ENCODE measurements at regions not wholly inside any gene's neighbourhood (a gene's known extent, or its start where the extent isn't known, plus 50 kb on each side); places are given as distances from the start of the nearest gene placed in this dataset.
"Not testable (repeated sequence)": the region's sequence is repeated elsewhere in the genome, so short reads cannot be mapped to it uniquely, and the experiment has no call there.

DNA sequence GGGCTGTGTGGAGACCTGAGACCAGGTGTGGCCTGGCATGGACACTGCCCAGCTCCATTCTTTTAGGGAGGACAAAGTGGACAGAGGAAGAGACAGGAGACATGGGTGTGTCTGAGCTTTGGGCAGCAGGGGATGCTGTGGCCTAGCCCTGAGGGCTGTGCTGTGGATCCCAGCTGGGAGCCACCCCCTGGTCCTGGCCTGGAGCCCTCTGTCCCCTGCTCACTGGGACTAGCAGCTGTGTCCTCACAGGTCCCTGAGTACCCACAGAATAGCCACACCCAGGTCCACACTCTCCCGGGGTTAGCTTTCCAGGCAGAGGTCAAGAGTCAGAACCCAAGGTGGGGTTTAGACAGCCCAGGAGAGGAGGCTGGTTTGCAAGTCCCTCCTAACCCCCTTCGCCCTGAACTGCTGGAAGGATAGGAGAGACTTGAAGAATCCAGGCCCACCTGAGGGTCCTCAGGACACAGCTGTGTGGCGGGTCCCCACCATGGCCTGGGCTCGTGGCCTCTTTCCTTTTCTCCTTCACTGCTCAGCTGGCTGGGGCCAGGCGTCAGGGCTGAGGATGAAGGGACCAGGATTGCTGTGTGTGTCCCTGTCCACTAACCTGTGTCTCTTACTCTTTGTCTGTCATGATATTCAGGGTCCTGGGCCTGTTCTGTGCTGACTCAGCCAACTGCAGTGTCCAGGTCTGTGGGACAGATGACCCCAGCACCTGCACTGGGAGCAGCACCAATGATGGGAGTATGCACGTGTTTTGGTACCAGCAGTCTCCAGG lies 78.5 kb upstream of the VPREB1 start:
- H3K36me3 ChIP-seq (ENCODE audit: control insufficient read depth in 1 of 2, insufficient read depth in 2 of 2, low read length in 1 of 2): no peaks in the 10 kb centered on the region
- ATAC-seq (ENCODE audit: low FRiP score) (no peak), DNase-seq (no peak)
- H3K4me3 ChIP-seq (ENCODE audit: low read length in 2 of 2): no peak overlapping the region
- peaks cover 0 to 2% of the 10 kb centered on the region in 2 donors for H3K27me3 ChIP-seq (ENCODE audit: control insufficient read depth in 1 of 2, insufficient read depth in 2 of 2, low read length in 1 of 2)
- H3K4me1 ChIP-seq (ENCODE audit: control insufficient read depth in 1 of 2, insufficient read depth in 2 of 2, low read length in 2 of 2): no peaks in the 10 kb centered on the region
- intact Hi-C loops (cut with DNase I): no loop called here
- WGBS, 2 donors: 46 to 49% methylated on average over 6 of the region's 6 CpGs
- H3K27ac ChIP-seq (ENCODE audit: low read depth in 1 of 2, low read length in 2 of 2): no peak overlapping the region
- no peaks in the 10 kb centered on the region for H3K9me3 ChIP-seq (ENCODE audit: control insufficient read depth, low read length)

- H3K4me3 ChIP-seq (ENCODE audit: low read length in 2 of 2): no peak overlapping the region
- H3K4me1 ChIP-seq (ENCODE audit: control insufficient read depth in 1 of 2, insufficient read depth in 2 of 2, low read length in 2 of 2): no peaks in the 10 kb centered on the region
- 17 to 23% methylated on average over 3 of the region's 3 CpGs for WGBS, 2 donors
- intact Hi-C loops (cut with DNase I): no loop called here
- H3K36me3 ChIP-seq (ENCODE audit: control insufficient read depth in 1 of 2, insufficient read depth in 2 of 2, low read length in 1 of 2): no peaks in the 10 kb centered on the region
- no peak for ATAC-seq (ENCODE audit: low FRiP score)
- no peak for DNase-seq
- H3K9me3 ChIP-seq (ENCODE audit: control insufficient read depth, low read length): no peaks in the 10 kb centered on the region
- H3K27me3 ChIP-seq (ENCODE audit: control insufficient read depth in 1 of 2, insufficient read depth in 2 of 2, low read length in 1 of 2): peaks cover 0 to 2% of the 10 kb centered on the region in 2 donors
- no peak overlapping the region for H3K27ac ChIP-seq (ENCODE audit: low read depth in 1 of 2, low read length in 2 of 2)
These were observed 79.9 kb upstream of the VPREB1 start for GRCh38 chr22:22164541-22165272.

- Histone ChIP-seq H3K9me3 (ENCODE audit: control insufficient read depth, low read length) (no peaks in the 10 kb centered on the region), H3K36me3 (ENCODE audit: control insufficient read depth in 1 of 2, insufficient read depth in 2 of 2, low read length in 1 of 2) (no peaks in the 10 kb centered on the region), H3K4me3 (ENCODE audit: low read length in 2 of 2) (no peak overlapping the region), H3K4me1 (ENCODE audit: control insufficient read depth in 1 of 2, insufficient read depth in 2 of 2, low read length in 2 of 2) (no peaks in the 10 kb centered on the region), H3K27me3 (ENCODE audit: control insufficient read depth in 1 of 2, insufficient read depth in 2 of 2, low read length in 1 of 2) (peaks cover 0 to 2% of the 10 kb centered on the region in 2 donors), H3K27ac (ENCODE audit: low read depth in 1 of 2, low read length in 2 of 2) (no peak overlapping the region)
- DNase-seq: no peak
- WGBS, 2 donors: 62 to 65% methylated on average over 9 of the region's 9 CpGs
- ATAC-seq (ENCODE audit: low FRiP score): no peak
- intact Hi-C loops (cut with DNase I): no loop called here
These were observed 82.4 kb upstream of the VPREB1 start for GRCh38 chr22:22161924-22162851.

DNA sequence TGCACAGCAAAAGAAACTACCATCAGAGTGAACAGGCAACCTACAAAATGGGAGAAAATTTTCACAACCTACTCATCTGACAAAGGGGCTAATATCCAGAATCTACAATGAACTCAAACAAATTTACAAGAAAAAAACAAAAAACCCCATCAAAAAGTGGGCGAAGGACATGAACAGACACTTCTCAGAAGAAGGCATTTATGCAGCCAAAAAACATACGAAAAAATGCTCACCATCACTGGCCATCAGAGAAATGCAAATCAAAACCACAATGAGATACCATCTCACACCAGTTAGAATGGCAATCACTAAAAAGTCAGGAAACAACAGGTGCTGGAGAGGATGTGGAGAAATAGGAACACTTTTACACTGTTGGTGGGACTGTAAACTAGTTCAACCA lies 83.8 kb upstream of the VPREB1 start:
- 80 to 82% methylated on average over 2 of the region's 2 CpGs for WGBS, 2 donors
- H3K4me1 ChIP-seq (ENCODE audit: control insufficient read depth in 1 of 2, insufficient read depth in 2 of 2, low read length in 2 of 2); H3K27me3 ChIP-seq (ENCODE audit: control insufficient read depth in 1 of 2, insufficient read depth in 2 of 2, low read length in 1 of 2); ATAC-seq (ENCODE audit: low FRiP score); H3K4me3 ChIP-seq (ENCODE audit: low read length in 2 of 2); H3K36me3 ChIP-seq (ENCODE audit: control insufficient read depth in 1 of 2, insufficient read depth in 2 of 2, low read length in 1 of 2); H3K27ac ChIP-seq (ENCODE audit: low read depth in 1 of 2, low read length in 2 of 2); intact Hi-C loops (cut with DNase I); H3K9me3 ChIP-seq (ENCODE audit: control insufficient read depth, low read length); DNase-seq: not testable (repeated sequence)

DNA sequence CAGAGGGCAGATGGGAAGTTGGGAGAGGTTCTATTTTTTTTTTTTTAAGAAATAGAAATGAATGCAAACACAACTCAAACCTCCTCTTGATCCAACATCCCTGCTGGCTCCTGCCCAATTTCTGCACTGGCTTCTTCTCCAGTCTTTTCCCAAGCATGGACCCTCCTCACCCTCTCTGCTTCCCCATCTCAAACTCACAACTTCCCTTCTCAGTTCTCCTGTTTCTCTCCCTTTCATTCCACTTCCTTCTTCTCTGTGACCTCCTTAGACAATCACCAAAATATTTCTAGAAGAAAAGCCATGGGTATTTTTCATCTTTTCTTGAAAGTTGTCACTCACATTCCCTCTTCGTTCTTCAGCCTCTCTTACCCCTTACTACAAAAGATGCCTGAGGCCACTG lies 85.2 kb upstream of the VPREB1 start:
- Histone ChIP-seq H3K4me1 (ENCODE audit: control insufficient read depth in 1 of 2, insufficient read depth in 2 of 2, low read length in 2 of 2) (no peaks in the 10 kb centered on the region), H3K9me3 (ENCODE audit: control insufficient read depth, low read length) (no peaks in the 10 kb centered on the region), H3K27ac (ENCODE audit: low read depth in 1 of 2, low read length in 2 of 2) (no peak overlapping the region), H3K4me3 (ENCODE audit: low read length in 2 of 2) (no peak overlapping the region), H3K36me3 (ENCODE audit: control insufficient read depth in 1 of 2, insufficient read depth in 2 of 2, low read length in 1 of 2) (no peaks in the 10 kb centered on the region), H3K27me3 (ENCODE audit: control insufficient read depth in 1 of 2, insufficient read depth in 2 of 2, low read length in 1 of 2) (no peaks in the 10 kb centered on the region)
- no peak for ATAC-seq (ENCODE audit: low FRiP score)
- no peak for DNase-seq
- 41 to 45% methylated on average over 1 of the region's 1 CpG for WGBS, 2 donors
- intact Hi-C loops (cut with DNase I): no loop called here

DNA sequence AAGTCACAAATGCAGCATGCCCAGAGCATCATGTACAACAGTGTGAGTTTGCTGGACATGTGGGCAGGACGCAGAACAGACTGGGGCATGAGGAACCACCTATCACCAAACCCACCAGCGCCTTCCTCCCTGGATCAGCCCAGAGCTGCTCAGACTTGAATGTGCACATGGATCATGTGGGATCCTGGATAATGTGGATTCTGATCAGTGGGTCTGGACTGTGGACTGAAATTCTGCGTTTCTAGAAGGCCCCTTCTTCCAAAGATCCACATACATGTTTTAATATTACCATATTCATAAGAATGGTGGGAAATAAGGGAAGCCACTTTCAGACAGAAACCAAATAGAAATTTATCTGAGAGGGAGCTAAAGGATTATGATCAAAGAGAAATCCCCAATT lies 85.6 kb upstream of the VPREB1 start:
- Histone ChIP-seq H3K4me3 (ENCODE audit: low read length in 2 of 2) (no peak overlapping the region), H3K4me1 (ENCODE audit: control insufficient read depth in 1 of 2, insufficient read depth in 2 of 2, low read length in 2 of 2) (no peaks in the 10 kb centered on the region), H3K9me3 (ENCODE audit: control insufficient read depth, low read length) (no peaks in the 10 kb centered on the region), H3K27me3 (ENCODE audit: control insufficient read depth in 1 of 2, insufficient read depth in 2 of 2, low read length in 1 of 2) (no peaks in the 10 kb centered on the region), H3K36me3 (ENCODE audit: control insufficient read depth in 1 of 2, insufficient read depth in 2 of 2, low read length in 1 of 2) (no peaks in the 10 kb centered on the region), H3K27ac (ENCODE audit: low read depth in 1 of 2, low read length in 2 of 2) (no peak overlapping the region)
- 23 to 27% methylated on average over 2 to 3 of the region's 3 CpGs for WGBS, 2 donors
- ATAC-seq (ENCODE audit: low FRiP score) (no peak), DNase-seq (no peak)
- intact Hi-C loops (cut with DNase I): no loop called here

GRCh38 chr22:22158207-22158816 lies 86.3 kb upstream of the VPREB1 start:
- WGBS, 2 donors: 40 to 48% methylated on average over 4 of the region's 4 CpGs
- ATAC-seq (ENCODE audit: low FRiP score) (no peak), DNase-seq (no peak)
- intact Hi-C loops (cut with DNase I): no loop called here
- Histone ChIP-seq H3K27ac (ENCODE audit: low read depth in 1 of 2, low read length in 2 of 2) (no peak overlapping the region), H3K4me1 (ENCODE audit: control insufficient read depth in 1 of 2, insufficient read depth in 2 of 2, low read length in 2 of 2) (no peaks in the 10 kb centered on the region), H3K4me3 (ENCODE audit: low read length in 2 of 2) (no peak overlapping the region), H3K27me3 (ENCODE audit: control insufficient read depth in 1 of 2, insufficient read depth in 2 of 2, low read length in 1 of 2) (no peaks in the 10 kb centered on the region), H3K9me3 (ENCODE audit: control insufficient read depth, low read length) (no peaks in the 10 kb centered on the region), H3K36me3 (ENCODE audit: control insufficient read depth in 1 of 2, insufficient read depth in 2 of 2, low read length in 1 of 2) (no peaks in the 10 kb centered on the region)

- H3K27ac ChIP-seq (ENCODE audit: low read depth in 1 of 2, low read length in 2 of 2): no peak overlapping the region
- WGBS, 2 donors: 85 to 87% methylated on average over 2 of the region's 2 CpGs
- DNase-seq (no peak), ATAC-seq (ENCODE audit: low FRiP score) (no peak)
- no peak overlapping the region for H3K4me3 ChIP-seq (ENCODE audit: low read length in 2 of 2)
- no peaks in the 10 kb centered on the region for H3K4me1 ChIP-seq (ENCODE audit: control insufficient read depth in 1 of 2, insufficient read depth in 2 of 2, low read length in 2 of 2)
- no peaks in the 10 kb centered on the region for H3K27me3 ChIP-seq (ENCODE audit: control insufficient read depth in 1 of 2, insufficient read depth in 2 of 2, low read length in 1 of 2)
- no peaks in the 10 kb centered on the region for H3K9me3 ChIP-seq (ENCODE audit: control insufficient read depth, low read length)
- H3K36me3 ChIP-seq (ENCODE audit: control insufficient read depth in 1 of 2, insufficient read depth in 2 of 2, low read length in 1 of 2): no peaks in the 10 kb centered on the region
- intact Hi-C loops (cut with DNase I): no loop called here
These were observed 87.2 kb upstream of the VPREB1 start for GRCh38 chr22:22157348-22157725.

Data from aorta (tissue), 5 donors.